ENCODE measurements at regions not wholly inside any gene's neighbourhood (a gene's known extent, or its start where the extent isn't known, plus 50 kb on each side); places are given as distances from the start of the nearest gene placed in this dataset.

DNA sequence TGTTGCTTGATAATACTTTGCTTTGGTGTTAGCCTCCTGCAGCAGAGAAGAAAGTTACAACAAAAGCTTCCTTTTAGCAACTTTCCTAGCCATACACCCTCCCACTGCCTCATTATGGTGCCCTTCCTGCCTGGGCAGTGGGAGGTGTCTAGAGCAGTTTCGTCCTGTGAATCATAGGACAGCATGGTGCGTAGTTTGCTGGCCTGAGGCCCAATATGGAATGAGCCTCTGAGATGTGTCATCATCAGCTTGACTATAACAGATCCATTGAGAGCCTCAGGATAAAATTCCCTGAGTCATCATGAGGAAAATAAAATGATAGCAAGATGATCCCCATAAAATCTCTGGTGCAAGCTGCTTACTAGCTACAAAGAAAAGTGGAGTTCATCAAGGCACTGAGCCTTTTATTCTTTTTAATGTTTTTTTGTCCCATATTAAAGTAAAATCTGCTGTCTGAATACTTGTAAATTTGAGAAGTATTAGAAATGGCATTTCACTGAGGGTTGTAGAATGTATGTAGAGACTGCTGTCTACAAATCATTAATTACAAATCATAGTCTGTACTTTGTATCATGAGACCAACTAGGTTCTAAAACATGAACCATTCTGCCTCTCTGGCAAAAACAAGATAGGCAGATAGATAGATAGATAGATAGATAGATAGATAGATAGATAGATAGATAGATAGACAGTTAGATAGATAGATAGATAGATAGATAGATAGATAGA, 303.0 kb upstream of the PDE4D start:
- TF ChIP-seq, protein P1, sequence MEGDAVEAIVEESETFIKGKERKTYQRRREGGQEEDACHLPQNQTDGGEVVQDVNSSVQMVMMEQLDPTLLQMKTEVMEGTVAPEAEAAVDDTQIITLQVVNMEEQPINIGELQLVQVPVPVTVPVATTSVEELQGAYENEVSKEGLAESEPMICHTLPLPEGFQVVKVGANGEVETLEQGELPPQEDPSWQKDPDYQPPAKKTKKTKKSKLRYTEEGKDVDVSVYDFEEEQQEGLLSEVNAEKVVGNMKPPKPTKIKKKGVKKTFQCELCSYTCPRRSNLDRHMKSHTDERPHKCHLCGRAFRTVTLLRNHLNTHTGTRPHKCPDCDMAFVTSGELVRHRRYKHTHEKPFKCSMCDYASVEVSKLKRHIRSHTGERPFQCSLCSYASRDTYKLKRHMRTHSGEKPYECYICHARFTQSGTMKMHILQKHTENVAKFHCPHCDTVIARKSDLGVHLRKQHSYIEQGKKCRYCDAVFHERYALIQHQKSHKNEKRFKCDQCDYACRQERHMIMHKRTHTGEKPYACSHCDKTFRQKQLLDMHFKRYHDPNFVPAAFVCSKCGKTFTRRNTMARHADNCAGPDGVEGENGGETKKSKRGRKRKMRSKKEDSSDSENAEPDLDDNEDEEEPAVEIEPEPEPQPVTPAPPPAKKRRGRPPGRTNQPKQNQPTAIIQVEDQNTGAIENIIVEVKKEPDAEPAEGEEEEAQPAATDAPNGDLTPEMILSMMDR (IDR thresholded peaks at IDR 0.05; ENCODE audit: control extremely low read depth, extremely low read depth) = no peak
- Histone ChIP-seq H3K9me3 (ENCODE audit: control insufficient read depth in 4 of 4, insufficient read depth in 3 of 4, low read length in 3 of 4) (no peaks in the 10 kb centered on the region), H3K4me1 (ENCODE audit: control insufficient read depth in 5 of 5, insufficient read depth in 5 of 5, low read length in 5 of 5) (no peaks in the 10 kb centered on the region), H3K4me3 (no peak overlapping the region), H3K9ac (ENCODE audit: insufficient read depth in 1 of 2, low read length in 2 of 2) (no peak overlapping the region), H3K27me3 (ENCODE audit: control insufficient read depth in 3 of 3, insufficient read depth in 3 of 3, low read length in 2 of 3) (no peaks in the 10 kb centered on the region), H3K36me3 (ENCODE audit: control insufficient read depth in 4 of 4, insufficient read depth in 4 of 4, low read length in 4 of 4) (no peaks in the 10 kb centered on the region), H3K27ac (ENCODE audit: low read depth in 1 of 2, low read length in 1 of 2) (no peak overlapping the region)
- WGBS, 2 donors = 64 to 76% methylated on average over 2 of the region's 2 CpGs
- DNase-seq (no peak), ATAC-seq (ENCODE audit: insufficient read depth, low FRiP score) (no peak)

DNA sequence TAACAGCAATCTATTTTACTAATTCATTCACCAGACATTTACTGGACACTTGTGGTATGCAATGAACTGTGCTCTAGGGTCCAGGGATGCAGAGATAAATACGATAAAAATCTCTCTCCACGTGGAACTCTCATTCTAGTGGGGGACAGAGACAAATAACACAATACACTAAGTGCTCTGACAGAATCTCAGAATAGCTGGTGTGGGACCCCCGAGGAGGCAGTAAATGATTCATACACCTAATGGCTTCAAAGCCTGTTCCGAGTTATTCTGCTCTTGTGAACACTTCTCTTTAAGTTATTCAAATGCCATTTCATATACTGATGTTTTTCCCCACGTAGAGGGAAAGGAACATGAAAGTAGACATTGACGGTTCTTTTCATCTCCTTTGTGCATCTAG, 302.0 kb upstream of the PDE4D start:
- TF ChIP-seq, protein P1 (IDR thresholded peaks at IDR 0.05; ENCODE audit: control extremely low read depth, extremely low read depth) = no peak
- H3K27ac ChIP-seq (ENCODE audit: low read depth in 1 of 2, low read length in 1 of 2) = no peak overlapping the region
- H3K27me3 ChIP-seq (ENCODE audit: control insufficient read depth in 3 of 3, insufficient read depth in 3 of 3, low read length in 2 of 3) = no peaks in the 10 kb centered on the region
- DNase-seq (no peak), ATAC-seq (ENCODE audit: insufficient read depth, low FRiP score) (no peak)
- 87 to 92% methylated on average over 6 of the region's 6 CpGs for WGBS, 2 donors
- H3K4me3 ChIP-seq = no peak overlapping the region
- no peak overlapping the region for H3K9ac ChIP-seq (ENCODE audit: insufficient read depth in 1 of 2, low read length in 2 of 2)
- no peaks in the 10 kb centered on the region for H3K9me3 ChIP-seq (ENCODE audit: control insufficient read depth in 4 of 4, insufficient read depth in 3 of 4, low read length in 3 of 4)
- no peaks in the 10 kb centered on the region for H3K4me1 ChIP-seq (ENCODE audit: control insufficient read depth in 5 of 5, insufficient read depth in 5 of 5, low read length in 5 of 5)
- H3K36me3 ChIP-seq (ENCODE audit: control insufficient read depth in 4 of 4, insufficient read depth in 4 of 4, low read length in 4 of 4) = no peaks in the 10 kb centered on the region

DNA sequence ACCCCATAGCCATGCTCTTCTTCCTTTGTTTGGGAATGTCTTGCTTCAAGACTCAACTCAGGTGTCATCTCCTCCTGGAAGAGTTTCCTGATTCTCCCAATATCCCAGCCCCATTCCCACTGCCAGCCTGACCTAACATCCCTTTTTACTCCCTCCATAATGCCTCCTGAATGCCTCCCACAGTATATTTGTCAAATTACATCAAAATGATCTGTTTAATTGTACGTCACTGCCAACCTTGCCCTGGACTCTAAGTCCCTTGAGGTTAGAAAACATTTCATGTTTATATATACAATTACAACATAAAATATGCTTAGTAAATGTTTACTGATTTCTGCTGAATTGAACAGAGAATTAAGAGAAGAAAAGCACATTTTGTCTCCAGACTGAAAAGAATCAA, 301.6 kb upstream of the PDE4D start:
- ATAC-seq (ENCODE audit: insufficient read depth, low FRiP score) (no peak), DNase-seq (no peak)
- Histone ChIP-seq H3K9me3 (ENCODE audit: control insufficient read depth in 4 of 4, insufficient read depth in 3 of 4, low read length in 3 of 4) (no peaks in the 10 kb centered on the region), H3K9ac (ENCODE audit: insufficient read depth in 1 of 2, low read length in 2 of 2) (no peak overlapping the region), H3K4me1 (ENCODE audit: control insufficient read depth in 5 of 5, insufficient read depth in 5 of 5, low read length in 5 of 5) (no peaks in the 10 kb centered on the region), H3K36me3 (ENCODE audit: control insufficient read depth in 4 of 4, insufficient read depth in 4 of 4, low read length in 4 of 4) (no peaks in the 10 kb centered on the region), H3K27me3 (ENCODE audit: control insufficient read depth in 3 of 3, insufficient read depth in 3 of 3, low read length in 2 of 3) (no peaks in the 10 kb centered on the region), H3K27ac (ENCODE audit: low read depth in 1 of 2, low read length in 1 of 2) (no peak overlapping the region), H3K4me3 (no peak overlapping the region)
- TF ChIP-seq, protein P1 (IDR thresholded peaks at IDR 0.05; ENCODE audit: control extremely low read depth, extremely low read depth) = no peak
- 91 to 97% methylated on average over 1 of the region's 1 CpG for WGBS, 2 donors

Data from lung (tissue), 11 donors.